ENCODE measurements at regions not wholly inside any gene's neighbourhood (a gene's known extent, or its start where the extent isn't known, plus 50 kb on each side); places are given as distances from the start of the nearest gene placed in this dataset.
"Not testable (repeated sequence)": the region's sequence is repeated elsewhere in the genome, so short reads cannot be mapped to it uniquely, and the experiment has no call there.

GRCh38 chr14:18656627-18657026, 55.7 kb downstream of the OR11H12 start:
- Histone ChIP-seq H3K27ac (ENCODE audit: low read depth, low read length) (no peak overlapping the region), H3K27me3 (ENCODE audit: control insufficient read depth, insufficient read depth, low read length) (no peaks in the 10 kb centered on the region), H3K9me3 (ENCODE audit: control insufficient read depth, insufficient read depth, low read length) (peaks cover 64% of the 10 kb centered on the region), H3K4me1 (ENCODE audit: control insufficient read depth, insufficient read depth, low read length) (no peaks in the 10 kb centered on the region), H3K9ac (ENCODE audit: low read depth, low read length) (no peak overlapping the region), H3K4me3 (ENCODE audit: low read depth, low read length) (no peak overlapping the region), H3K36me3 (ENCODE audit: control insufficient read depth, insufficient read depth, low read length) (no peaks in the 10 kb centered on the region)

- not testable (repeated sequence) for H3K9ac ChIP-seq (ENCODE audit: low read depth, low read length); H3K4me1 ChIP-seq (ENCODE audit: control insufficient read depth, insufficient read depth, low read length); H3K27me3 ChIP-seq (ENCODE audit: control insufficient read depth, insufficient read depth, low read length); H3K27ac ChIP-seq (ENCODE audit: low read depth, low read length); H3K36me3 ChIP-seq (ENCODE audit: control insufficient read depth, insufficient read depth, low read length)
- Histone ChIP-seq H3K4me3 (ENCODE audit: low read depth, low read length) (peak overlapping the region; percentile 36; the same call in 1 of the 2 replicates), H3K9me3 (ENCODE audit: control insufficient read depth, insufficient read depth, low read length) (peaks cover 79% of the 10 kb centered on the region)
These were observed 59.1 kb downstream of the OR11H12 start for GRCh38 chr14:18659892-18660584.

GRCh38 chr14:18660585-18660922, 59.6 kb downstream of the OR11H12 start:
- H3K36me3 ChIP-seq (ENCODE audit: control insufficient read depth, insufficient read depth, low read length), result no peaks in the 10 kb centered on the region
- H3K9me3 ChIP-seq (ENCODE audit: control insufficient read depth, insufficient read depth, low read length), result peaks cover 78% of the 10 kb centered on the region
- no peaks in the 10 kb centered on the region for H3K4me1 ChIP-seq (ENCODE audit: control insufficient read depth, insufficient read depth, low read length)
- no peak overlapping the region for H3K27ac ChIP-seq (ENCODE audit: low read depth, low read length)
- no peak overlapping the region; the same call in 1 of the 2 replicates for H3K4me3 ChIP-seq (ENCODE audit: low read depth, low read length)
- H3K9ac ChIP-seq (ENCODE audit: low read depth, low read length), result no peak overlapping the region
- H3K27me3 ChIP-seq (ENCODE audit: control insufficient read depth, insufficient read depth, low read length), result no peaks in the 10 kb centered on the region

GRCh38 chr14:18667843-18668242, 66.9 kb downstream of the OR11H12 start:
- H3K27ac ChIP-seq (ENCODE audit: low read depth, low read length); H3K4me1 ChIP-seq (ENCODE audit: control insufficient read depth, insufficient read depth, low read length); H3K9ac ChIP-seq (ENCODE audit: low read depth, low read length); H3K4me3 ChIP-seq (ENCODE audit: low read depth, low read length); H3K27me3 ChIP-seq (ENCODE audit: control insufficient read depth, insufficient read depth, low read length); H3K36me3 ChIP-seq (ENCODE audit: control insufficient read depth, insufficient read depth, low read length): not testable (repeated sequence)
- peaks cover 36% of the 10 kb centered on the region for H3K9me3 ChIP-seq (ENCODE audit: control insufficient read depth, insufficient read depth, low read length)

GRCh38 chr14:18688346-18688745, 87.4 kb downstream of the OR11H12 start:
- Histone ChIP-seq H3K9ac (ENCODE audit: low read depth, low read length) (no peak overlapping the region), H3K36me3 (ENCODE audit: control insufficient read depth, insufficient read depth, low read length) (no peaks in the 10 kb centered on the region), H3K9me3 (ENCODE audit: control insufficient read depth, insufficient read depth, low read length) (peaks cover 79% of the 10 kb centered on the region), H3K4me3 (ENCODE audit: low read depth, low read length) (no peak overlapping the region), H3K4me1 (ENCODE audit: control insufficient read depth, insufficient read depth, low read length) (no peaks in the 10 kb centered on the region), H3K27ac (ENCODE audit: low read depth, low read length) (no peak overlapping the region), H3K27me3 (ENCODE audit: control insufficient read depth, insufficient read depth, low read length) (no peaks in the 10 kb centered on the region)

All from HUES48 (cell line).